ENCODE measurements at regions not wholly inside any gene's neighbourhood (a gene's known extent, or its start where the extent isn't known, plus 50 kb on each side); places are given as distances from the start of the nearest gene placed in this dataset.

- TF ChIP-seq CTCF (IDR thresholded peaks at IDR 0.05) (no peak), POLR2AphosphoS5 (IDR thresholded peaks at IDR 0.05; ENCODE audit: low read depth, low read length) (no peak), TCF7L2 (IDR thresholded peaks at IDR 0.05; ENCODE audit: low read depth, low read length) (no peak), SIN3A (IDR thresholded peaks at IDR 0.05; ENCODE audit: borderline replicate concordance, insufficient read depth, low read depth, low read length) (no peak)
- TF ChIP-seq, protein P1, sequence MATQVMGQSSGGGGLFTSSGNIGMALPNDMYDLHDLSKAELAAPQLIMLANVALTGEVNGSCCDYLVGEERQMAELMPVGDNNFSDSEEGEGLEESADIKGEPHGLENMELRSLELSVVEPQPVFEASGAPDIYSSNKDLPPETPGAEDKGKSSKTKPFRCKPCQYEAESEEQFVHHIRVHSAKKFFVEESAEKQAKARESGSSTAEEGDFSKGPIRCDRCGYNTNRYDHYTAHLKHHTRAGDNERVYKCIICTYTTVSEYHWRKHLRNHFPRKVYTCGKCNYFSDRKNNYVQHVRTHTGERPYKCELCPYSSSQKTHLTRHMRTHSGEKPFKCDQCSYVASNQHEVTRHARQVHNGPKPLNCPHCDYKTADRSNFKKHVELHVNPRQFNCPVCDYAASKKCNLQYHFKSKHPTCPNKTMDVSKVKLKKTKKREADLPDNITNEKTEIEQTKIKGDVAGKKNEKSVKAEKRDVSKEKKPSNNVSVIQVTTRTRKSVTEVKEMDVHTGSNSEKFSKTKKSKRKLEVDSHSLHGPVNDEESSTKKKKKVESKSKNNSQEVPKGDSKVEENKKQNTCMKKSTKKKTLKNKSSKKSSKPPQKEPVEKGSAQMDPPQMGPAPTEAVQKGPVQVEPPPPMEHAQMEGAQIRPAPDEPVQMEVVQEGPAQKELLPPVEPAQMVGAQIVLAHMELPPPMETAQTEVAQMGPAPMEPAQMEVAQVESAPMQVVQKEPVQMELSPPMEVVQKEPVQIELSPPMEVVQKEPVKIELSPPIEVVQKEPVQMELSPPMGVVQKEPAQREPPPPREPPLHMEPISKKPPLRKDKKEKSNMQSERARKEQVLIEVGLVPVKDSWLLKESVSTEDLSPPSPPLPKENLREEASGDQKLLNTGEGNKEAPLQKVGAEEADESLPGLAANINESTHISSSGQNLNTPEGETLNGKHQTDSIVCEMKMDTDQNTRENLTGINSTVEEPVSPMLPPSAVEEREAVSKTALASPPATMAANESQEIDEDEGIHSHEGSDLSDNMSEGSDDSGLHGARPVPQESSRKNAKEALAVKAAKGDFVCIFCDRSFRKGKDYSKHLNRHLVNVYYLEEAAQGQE (IDR thresholded peaks at IDR 0.05; ENCODE audit: insufficient read depth in 1 of 2, low read depth in 2 of 2, low read length in 1 of 2) = no peak
Observed at GRCh38 chr13:99450416-99450815, 50.9 kb upstream of the TM9SF2 start.

Measured in Panc1 (cell line).